NCI-H82 treated with DMSO at 0.1 percent for 48 hours (cell line): ENCODE measurements at regions not wholly inside any gene's neighbourhood (a gene's known extent, or its start where the extent isn't known, plus 50 kb on each side); places are given as distances from the start of the nearest gene placed in this dataset.

Experiments used
- DNase-seq: peaks from one replicate; lab custom pipeline; 2025; ENCODE audit not compliant: unreplicated experiment; lab: John Stamatoyannopoulos, UW

- no peak for DNase-seq
Observed at GRCh38 chr12:105783983-105784947, 354.5 kb downstream of the NUAK1 start.

GRCh38 chr12:105793421-105793820, 345.3 kb downstream of the NUAK1 start:
- no peak for DNase-seq

GRCh38 chr12:105798256-105798845, 340.4 kb downstream of the NUAK1 start:
- no peak for DNase-seq

GRCh38 chr12:105799103-105799502, 339.7 kb downstream of the NUAK1 start:
- DNase-seq: no peak

GRCh38 chr12:105801351-105801750, 337.4 kb downstream of the NUAK1 start:
- no peak for DNase-seq

GRCh38 chr12:105803292-105803691, 335.5 kb downstream of the NUAK1 start:
- DNase-seq: no peak

GRCh38 chr12:105804591-105805265, 334.0 kb downstream of the NUAK1 start:
- DNase-seq: no peak

- no peak for DNase-seq
Observed at GRCh38 chr12:105805730-105806399, 332.9 kb downstream of the NUAK1 start.

- DNase-seq: no peak
Observed at GRCh38 chr12:105806400-105806770, 332.4 kb downstream of the NUAK1 start.

GRCh38 chr12:105812366-105812765, 326.4 kb downstream of the NUAK1 start:
- DNase-seq: no peak

- no peak for DNase-seq
Observed at GRCh38 chr12:105813201-105813600, 325.6 kb downstream of the NUAK1 start.

GRCh38 chr12:105814283-105814682, 324.5 kb downstream of the NUAK1 start:
- DNase-seq: no peak

GRCh38 chr12:105819549-105819948, 319.2 kb downstream of the NUAK1 start:
- DNase-seq: no peak

- DNase-seq: no peak
Observed at GRCh38 chr12:105820429-105821125, 318.2 kb downstream of the NUAK1 start.

- DNase-seq: no peak
Observed at GRCh38 chr12:105822131-105823105, 316.3 kb downstream of the NUAK1 start.

GRCh38 chr12:105823810-105824209, 314.9 kb downstream of the NUAK1 start:
- DNase-seq: no peak

- DNase-seq: no peak
Observed at GRCh38 chr12:105825141-105825540, 313.6 kb downstream of the NUAK1 start.

GRCh38 chr12:105831372-105831771, 307.4 kb downstream of the NUAK1 start:
- DNase-seq: no peak

GRCh38 chr12:105832021-105832420, 306.7 kb downstream of the NUAK1 start:
- no peak for DNase-seq

GRCh38 chr12:105832806-105833205, 305.9 kb downstream of the NUAK1 start:
- no peak for DNase-seq
